ENCODE measurements at regions not wholly inside any gene's neighbourhood (a gene's known extent, or its start where the extent isn't known, plus 50 kb on each side); places are given as distances from the start of the nearest gene placed in this dataset.
A peak's percentile ranks its signal among the peaks of the same experiment; 100 is the strongest.

DNA sequence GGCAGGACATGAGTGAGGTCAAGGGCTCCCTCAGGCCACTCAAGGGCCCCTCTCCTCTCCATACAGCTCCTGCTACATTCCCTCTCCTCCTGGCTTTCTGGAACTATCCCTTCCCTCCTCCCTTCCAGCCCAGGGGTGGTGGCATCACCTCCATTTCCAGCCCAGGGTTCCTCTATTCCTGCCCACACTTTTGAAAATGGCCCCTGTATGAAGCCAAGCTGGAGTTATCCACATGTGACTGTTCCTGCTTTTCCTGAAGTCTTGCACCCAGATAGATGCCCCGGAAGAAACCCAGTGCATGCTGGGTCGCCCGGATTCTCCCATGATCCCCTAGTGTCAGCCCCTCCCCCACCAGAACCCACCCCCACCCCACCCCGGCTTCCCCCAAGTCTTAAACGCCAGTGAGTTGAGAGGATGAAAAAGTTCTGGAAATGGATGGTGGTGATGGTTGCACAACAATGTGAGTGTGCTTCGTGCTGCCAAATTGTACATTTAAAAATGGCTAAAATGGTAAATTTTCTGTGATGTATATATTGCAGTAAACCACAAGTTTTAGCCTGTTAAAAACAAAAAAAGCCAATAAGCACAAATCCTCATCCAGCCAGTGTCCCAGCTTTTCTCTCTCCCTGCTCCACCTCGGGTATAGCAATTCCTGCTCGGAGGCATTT is 136.9 kb downstream of the SCARB1 start:
- no peak for DNase-seq (ENCODE audit: low spot score)

DNA sequence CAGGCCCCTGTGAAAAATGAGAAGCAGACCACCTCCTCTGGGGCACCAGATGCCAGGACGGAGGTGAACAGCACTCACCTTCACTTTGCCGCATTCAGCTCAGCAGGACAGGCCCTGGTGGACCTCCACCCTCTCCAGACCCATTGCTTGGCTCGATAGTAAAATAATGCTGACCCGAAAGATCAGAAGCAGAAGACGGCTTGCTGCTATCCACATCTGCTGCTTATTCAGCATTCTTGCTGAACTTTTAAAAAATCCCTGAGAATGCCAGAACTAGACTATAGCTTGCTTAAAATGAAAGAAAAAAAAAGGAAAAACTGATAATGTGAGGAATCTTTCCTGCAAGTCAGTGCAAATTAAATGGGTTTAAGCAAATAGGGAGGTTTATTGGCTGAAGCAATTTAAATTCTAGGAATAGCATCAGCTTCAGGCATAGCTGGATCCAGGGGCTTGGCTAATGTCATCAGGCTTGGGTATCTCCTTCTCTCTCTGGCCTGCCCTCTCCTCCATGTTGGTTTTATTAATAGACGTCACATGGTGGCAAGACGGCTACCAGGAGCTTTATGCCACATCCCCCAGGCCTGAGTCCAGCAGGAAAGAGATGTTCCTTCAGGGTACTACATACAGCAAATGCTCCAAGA is 137.9 kb downstream of the SCARB1 start:
- DNase-seq (ENCODE audit: low spot score) = no peak

GRCh38 chr12:124725099-124725498 is 138.6 kb downstream of the SCARB1 start:
- DNase-seq (ENCODE audit: low spot score) = no peak

DNA sequence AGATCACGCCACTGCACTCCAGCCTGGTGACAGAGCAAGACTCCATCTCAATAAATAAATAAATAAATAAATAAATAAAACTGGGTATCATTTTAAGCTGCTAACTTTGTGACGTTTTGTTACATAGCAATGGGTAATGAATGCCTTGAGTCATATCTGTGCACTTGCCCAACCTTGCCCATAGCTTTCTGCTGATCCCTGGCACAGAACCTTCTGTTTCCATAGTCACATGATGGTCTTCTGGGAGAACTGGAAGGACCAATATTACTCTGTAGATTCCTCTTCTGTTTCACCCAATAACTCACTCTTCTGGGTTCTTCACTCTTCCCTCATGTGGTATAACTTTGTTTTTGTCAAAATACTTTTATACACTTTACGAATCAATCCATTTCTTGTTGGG is 140.8 kb downstream of the SCARB1 start:
- DNase-seq (ENCODE audit: low spot score) = no peak

GRCh38 chr12:124721501-124722162 is 142.0 kb downstream of the SCARB1 start:
- DNase-seq (ENCODE audit: low spot score) = no peak

- peak; percentile 75 for DNase-seq (ENCODE audit: low spot score)
Measured at GRCh38 chr12:124720681-124721500, 142.8 kb downstream of the SCARB1 start.

- DNase-seq (ENCODE audit: low spot score) = peak; percentile 69
Measured at GRCh38 chr12:124720004-124720680, 143.5 kb downstream of the SCARB1 start.

GRCh38 chr12:124719231-124719630 is 144.4 kb downstream of the SCARB1 start:
- no peak for DNase-seq (ENCODE audit: low spot score)

GRCh38 chr12:124718458-124718857 is 145.2 kb downstream of the SCARB1 start:
- no peak for DNase-seq (ENCODE audit: low spot score)

- DNase-seq (ENCODE audit: low spot score) = no peak
Measured at GRCh38 chr12:124718036-124718435, 145.6 kb downstream of the SCARB1 start.

- DNase-seq (ENCODE audit: low spot score) = no peak
Measured at GRCh38 chr12:124717318-124717717, 146.3 kb downstream of the SCARB1 start.

DNA sequence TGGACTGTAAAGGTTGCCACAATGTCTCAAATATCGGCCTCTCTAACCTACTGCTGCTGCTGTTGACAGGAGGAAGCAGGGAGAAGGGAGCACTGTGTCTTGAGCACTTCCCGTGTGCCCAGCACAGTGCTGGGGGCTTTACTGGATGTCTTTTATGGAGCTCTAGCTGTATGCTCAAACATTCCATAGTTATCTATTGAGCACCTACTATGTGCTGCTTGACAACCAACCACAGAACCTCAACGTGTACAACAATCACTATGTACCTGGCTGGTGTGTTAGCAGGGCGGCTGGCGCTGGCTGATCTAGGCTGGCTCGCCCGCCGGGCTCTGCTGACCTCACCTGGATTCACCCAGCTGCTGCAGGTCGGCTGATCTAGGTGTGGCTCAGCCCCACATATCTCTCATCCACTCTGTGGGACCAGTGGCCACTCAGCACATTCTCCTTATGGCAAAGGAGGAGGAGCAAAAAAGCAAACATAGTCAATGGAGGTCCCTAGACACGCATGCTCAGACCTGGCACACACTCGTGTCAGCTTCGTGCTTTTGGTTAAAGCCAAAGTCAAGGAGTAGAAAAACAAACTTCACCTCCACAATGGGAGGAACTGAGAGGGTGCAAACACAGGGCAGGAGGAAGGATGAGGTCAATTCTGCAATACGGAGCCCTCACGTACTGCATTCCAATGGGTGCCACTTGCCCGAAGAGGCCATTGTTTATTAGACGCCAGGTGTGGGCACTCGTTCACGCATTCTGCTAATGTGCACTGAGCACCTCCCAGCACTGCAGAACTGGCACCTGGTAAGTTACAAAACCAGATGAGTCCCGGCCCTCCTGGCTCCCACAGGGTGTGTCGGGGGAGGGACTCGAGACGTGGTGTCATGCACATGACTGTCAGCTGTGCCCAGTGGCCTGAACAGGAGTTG is 147.2 kb downstream of the SCARB1 start:
- no peak for DNase-seq (ENCODE audit: low spot score)

GRCh38 chr12:124715121-124715990 is 147.9 kb upstream of the NCOR2 start:
- DNase-seq (ENCODE audit: low spot score) = peak; percentile 61

- no peak for DNase-seq (ENCODE audit: low spot score)
Measured at GRCh38 chr12:124713436-124714082, 146.1 kb upstream of the NCOR2 start.

DNA sequence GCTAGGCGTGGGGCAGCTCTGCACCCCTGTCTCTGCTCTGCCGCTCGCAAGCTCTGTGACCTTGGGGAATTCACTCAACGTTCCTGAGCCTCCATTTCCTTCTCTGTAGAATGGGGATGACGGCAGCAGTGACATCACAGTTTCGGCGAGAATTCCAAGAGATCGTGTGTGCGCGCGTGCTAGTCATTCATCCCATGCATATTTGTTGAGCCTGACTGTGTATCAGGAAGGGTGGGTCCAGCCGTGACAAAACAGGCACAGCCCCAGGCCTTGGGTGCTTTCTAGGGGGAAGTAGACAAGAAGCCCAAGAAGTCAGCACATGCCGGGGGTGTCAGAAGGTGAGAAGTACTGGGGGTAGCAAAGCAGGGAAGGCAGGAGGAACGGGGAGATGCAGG is 145.6 kb upstream of the NCOR2 start:
- no peak for DNase-seq (ENCODE audit: low spot score)

DNA sequence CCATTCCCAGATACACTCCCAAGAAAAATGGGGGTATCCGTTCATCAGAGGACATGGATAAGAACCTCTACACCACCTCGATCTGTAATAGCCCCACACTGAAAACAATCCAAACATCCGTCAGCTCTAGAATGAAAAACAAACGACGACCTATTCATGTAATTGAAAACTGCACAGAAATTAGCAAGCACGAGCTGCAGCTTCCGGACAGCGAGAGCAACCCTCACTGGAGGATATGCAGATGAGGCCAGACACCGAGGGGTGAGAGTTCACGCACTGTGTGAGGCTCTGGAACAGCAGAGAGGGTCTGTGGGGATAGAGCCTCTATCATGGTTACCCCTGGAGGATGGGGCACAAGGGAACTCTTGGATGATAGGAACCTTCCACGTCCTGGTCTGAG is 143.9 kb upstream of the NCOR2 start:
- DNase-seq (ENCODE audit: low spot score) = no peak

- peak; percentile 84 for DNase-seq (ENCODE audit: low spot score)
Measured at GRCh38 chr12:124709722-124710687, 142.6 kb upstream of the NCOR2 start.

DNA sequence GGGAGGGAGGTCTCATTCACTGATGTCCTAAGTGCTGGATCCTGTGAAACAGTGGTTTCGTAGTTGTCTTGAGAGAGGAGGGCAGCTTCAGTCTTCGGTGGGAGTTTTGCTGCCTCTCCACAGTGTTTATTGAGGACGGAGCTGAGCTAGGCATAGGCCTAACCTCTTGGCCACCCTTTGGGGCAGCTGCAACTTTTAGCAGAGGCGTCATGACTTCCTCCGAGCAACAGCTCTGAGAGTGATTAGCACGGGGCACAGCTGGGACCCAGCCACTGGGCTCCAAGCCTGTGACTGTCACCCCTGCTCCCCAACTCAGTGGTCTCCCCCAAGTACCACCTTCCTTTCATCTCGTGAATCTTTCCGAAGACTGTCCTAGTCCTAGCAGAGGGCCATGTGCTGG is 139.9 kb upstream of the NCOR2 start:
- DNase-seq (ENCODE audit: low spot score) = no peak

All from GM03348 (cell line).